Neural cell (in vitro differentiated cells): ENCODE measurements at regions not wholly inside any gene's neighbourhood (a gene's known extent, or its start where the extent isn't known, plus 50 kb on each side); places are given as distances from the start of the nearest gene placed in this dataset.

Source experiments
- H2AFZ ChIP-seq: fragments of 200-600, 300-800 bp; sonication (generic), shearing (Covaris generic); 2 replicates; pipeline ENCODE4 v1.6.0; 2014; ENCODE audit warnings: low read depth, mild to moderate bottlenecking, antibody characterized with exemption, low read length, moderate library complexity
- H3F3A ChIP-seq: fragments of 200-600 bp; shearing (Covaris generic); 2 replicates; pipeline ENCODE4 v1.6.1; 2016; ENCODE audit warnings: mild to moderate bottlenecking, moderate library complexity, mixed read lengths, antibody characterized with exemption, low read length; ENCODE audit not compliant: insufficient read depth, poor library complexity, severe bottlenecking
- H3K27ac ChIP-seq: fragments of 200-600, 300-800 bp; sonication (generic), shearing (Covaris generic); 2 replicates; pipeline ENCODE4 v1.5.1; 2014; ENCODE audit warnings: mild to moderate bottlenecking, low read length, moderate library complexity
- H3K27me3 ChIP-seq: fragments of 300-800, 200-600 bp; sonication (generic), shearing (Covaris generic); 2 replicates; pipeline ENCODE4 v1.6.0; 2014; ENCODE audit warnings: mild to moderate bottlenecking, low read depth, low read length, moderate library complexity; ENCODE audit not compliant: insufficient read depth
- H3K36me3 ChIP-seq: fragments of 300-800, 200-600 bp; sonication (generic), shearing (Covaris generic); 2 replicates; pipeline ENCODE4 v1.5.1; 2014; ENCODE audit warnings: mild to moderate bottlenecking, antibody characterized with exemption, low read length, moderate library complexity; ENCODE audit not compliant: insufficient read depth
- H3K4me2 ChIP-seq: fragments of 300-800, 200-600 bp; sonication (generic), shearing (Covaris generic); 2 replicates; pipeline ENCODE4 v1.6.0; 2014; ENCODE audit warnings: mild to moderate bottlenecking, low read length
- H3K4me3 ChIP-seq: fragments of 300-800, 200-600 bp; sonication (generic), shearing (Covaris generic); 2 replicates; pipeline ENCODE4 v1.5.1; 2014; ENCODE audit warnings: mild to moderate bottlenecking, low read length, moderate library complexity
- H3K79me2 ChIP-seq: fragments of 200-600 bp; shearing (Covaris generic); replicated peaks from 2 replicates; pipeline ENCODE4 v1.6.0; 2014; ENCODE audit warnings: mild to moderate bottlenecking, low read length, moderate library complexity; ENCODE audit not compliant: insufficient read depth
- H3K9ac ChIP-seq: fragments of 300-800, 200-600 bp; sonication (generic), shearing (Covaris generic); 2 replicates; pipeline ENCODE4 v1.6.1; 2016; ENCODE audit warnings: mild to moderate bottlenecking, low read length, mixed read lengths
- H3K9me2 ChIP-seq: fragments of 200-600 bp; shearing (Covaris generic); 2 replicates; pipeline ENCODE4 v1.6.1; 2016; ENCODE audit warnings: mild to moderate bottlenecking, low read length, mixed read lengths; ENCODE audit not compliant: insufficient read depth
- H3K9me3 ChIP-seq: fragments of 200-600, 300-800 bp; sonication (generic), shearing (Covaris generic); 2 replicates; pipeline ENCODE4 v1.6.1; 2016; ENCODE audit warnings: mild to moderate bottlenecking, mixed run types, low read length, moderate library complexity, mixed read lengths
- H4K20me1 ChIP-seq: fragments of 200-600 bp; shearing (Covaris generic); 2 replicates; pipeline ENCODE4 v1.6.1; 2016; ENCODE audit warnings: mild to moderate bottlenecking, mixed run types; ENCODE audit not compliant: insufficient read depth
- EP300 ChIP-seq: fragments of 450-650 bp; conservative IDR thresholded peaks from 2 replicates; pipeline ENCODE4 v1.6.1; 2014; ENCODE audit warnings: antibody characterized with exemption, mild to moderate bottlenecking, moderate library complexity; ENCODE audit not compliant: poor library complexity, severe bottlenecking
- EZH2 ChIP-seq: fragments of 200-600, 300-800 bp; shearing (Covaris generic), sonication (generic); IDR thresholded peaks from 2 replicates; pipeline ENCODE4 v1.6.1; 2014; ENCODE audit warnings: antibody characterized with exemption, low read length, borderline replicate concordance, mild to moderate bottlenecking; ENCODE audit not compliant: insufficient read depth, poor library complexity, severe bottlenecking
- MXI1 ChIP-seq: fragments of 450-650 bp; conservative IDR thresholded peaks from 2 replicates; pipeline ENCODE4 v1.6.1; 2014; ENCODE audit warnings: antibody characterized with exemption, mild to moderate bottlenecking; ENCODE audit not compliant: poor library complexity, severe bottlenecking
- POLR2AphosphoS5 ChIP-seq: IDR thresholded peaks from 2 replicates; pipeline ENCODE4 v1.6.1; 2012
- RAD21 ChIP-seq: fragments of 450-650 bp; conservative IDR thresholded peaks from 2 replicates; pipeline ENCODE4 v1.6.1; 2014; ENCODE audit warnings: antibody characterized with exemption, mild to moderate bottlenecking, moderate library complexity
- SMC3 ChIP-seq: fragments of 450-650 bp; conservative IDR thresholded peaks from 2 replicates; pipeline ENCODE4 v1.6.1; 2014; ENCODE audit warnings: antibody characterized with exemption, mild to moderate bottlenecking, moderate library complexity; ENCODE audit not compliant: poor library complexity
- TAF1 ChIP-seq: IDR thresholded peaks from 2 replicates; pipeline ENCODE4 v1.6.1; 2012; ENCODE audit warnings: low read depth
- TF ChIP-seq, protein P1 (sequence below): fragments of 450-650 bp; IDR thresholded peaks from 2 replicates; pipeline ENCODE4 v1.5.1; 2014; ENCODE audit warnings: antibody characterized with exemption, mild to moderate bottlenecking, moderate library complexity; ENCODE audit not compliant: poor library complexity, severe bottlenecking
- TF ChIP-seq, protein P2 (sequence below): IDR thresholded peaks from 2 replicates; pipeline ENCODE4 v1.6.1; 2012; ENCODE audit warnings: borderline replicate concordance

DNA sequence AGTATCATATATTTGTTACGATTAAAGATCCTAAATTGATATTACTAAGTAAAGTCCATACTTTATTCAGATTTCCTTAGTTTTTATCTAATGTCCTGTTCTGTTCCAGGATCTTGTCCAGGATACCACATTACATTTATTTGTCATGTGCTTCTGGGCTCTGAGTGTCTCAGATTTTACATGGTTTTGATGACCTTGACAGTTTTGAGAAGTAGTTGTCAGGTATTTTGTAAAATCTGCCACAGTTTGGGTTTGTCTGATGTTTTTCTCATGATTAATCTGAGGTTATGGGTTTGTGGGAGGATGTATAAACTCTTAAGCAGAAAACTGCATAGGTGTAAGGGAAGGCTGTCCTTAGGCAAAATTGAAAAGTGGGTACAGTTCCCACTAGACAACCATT is 109.9 kb upstream of the BMP5 start:
- Histone ChIP-seq H3K9me2 (no peaks in the 10 kb centered on the region), H2AFZ (no peak overlapping the region), H3K79me2 (no peaks in the 10 kb centered on the region), H3K9me3 (no peaks in the 10 kb centered on the region), H3K9ac (no peak overlapping the region), H3K4me3 (no peak overlapping the region), H3K27ac (no peak overlapping the region), H4K20me1 (no peaks in the 10 kb centered on the region), H3K4me2 (no peak overlapping the region), H3K27me3 (no peaks in the 10 kb centered on the region), H3F3A (no peaks in the 10 kb centered on the region), H3K36me3 (no peaks in the 10 kb centered on the region)
- TF ChIP-seq RAD21 = no peak
- no peak for TF ChIP-seq MXI1
- TF ChIP-seq EZH2 = no peak
- TF ChIP-seq EP300 = no peak
- TF ChIP-seq, protein P1, sequence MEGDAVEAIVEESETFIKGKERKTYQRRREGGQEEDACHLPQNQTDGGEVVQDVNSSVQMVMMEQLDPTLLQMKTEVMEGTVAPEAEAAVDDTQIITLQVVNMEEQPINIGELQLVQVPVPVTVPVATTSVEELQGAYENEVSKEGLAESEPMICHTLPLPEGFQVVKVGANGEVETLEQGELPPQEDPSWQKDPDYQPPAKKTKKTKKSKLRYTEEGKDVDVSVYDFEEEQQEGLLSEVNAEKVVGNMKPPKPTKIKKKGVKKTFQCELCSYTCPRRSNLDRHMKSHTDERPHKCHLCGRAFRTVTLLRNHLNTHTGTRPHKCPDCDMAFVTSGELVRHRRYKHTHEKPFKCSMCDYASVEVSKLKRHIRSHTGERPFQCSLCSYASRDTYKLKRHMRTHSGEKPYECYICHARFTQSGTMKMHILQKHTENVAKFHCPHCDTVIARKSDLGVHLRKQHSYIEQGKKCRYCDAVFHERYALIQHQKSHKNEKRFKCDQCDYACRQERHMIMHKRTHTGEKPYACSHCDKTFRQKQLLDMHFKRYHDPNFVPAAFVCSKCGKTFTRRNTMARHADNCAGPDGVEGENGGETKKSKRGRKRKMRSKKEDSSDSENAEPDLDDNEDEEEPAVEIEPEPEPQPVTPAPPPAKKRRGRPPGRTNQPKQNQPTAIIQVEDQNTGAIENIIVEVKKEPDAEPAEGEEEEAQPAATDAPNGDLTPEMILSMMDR = no peak
- no peak for TF ChIP-seq TAF1
- TF ChIP-seq POLR2AphosphoS5 = no peak

DNA sequence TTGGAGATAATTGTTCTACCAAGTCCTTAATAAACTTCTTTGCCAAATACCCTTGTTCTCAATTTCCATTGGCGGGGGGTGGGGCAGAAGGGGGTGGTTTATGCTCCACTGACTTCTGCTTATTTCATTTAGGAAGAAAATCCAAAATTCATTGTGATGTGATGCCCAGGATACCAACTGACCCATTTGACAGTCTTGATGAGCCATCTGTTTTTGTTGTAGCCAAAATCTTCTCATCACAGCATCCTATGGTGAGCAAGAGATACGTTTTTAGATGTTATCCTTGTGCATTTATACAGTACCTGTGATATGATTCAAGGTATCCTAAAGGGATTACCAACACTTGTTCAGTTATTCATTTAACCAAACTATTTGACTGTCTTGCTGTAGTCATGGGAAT is 108.5 kb upstream of the BMP5 start:
- no peaks in the 10 kb centered on the region for H3K36me3 ChIP-seq
- no peaks in the 10 kb centered on the region for H3K79me2 ChIP-seq
- H2AFZ ChIP-seq = no peak overlapping the region
- no peaks in the 10 kb centered on the region for H3K9me2 ChIP-seq
- no peak overlapping the region for H3K9ac ChIP-seq
- TF ChIP-seq EP300 (no peak), RAD21 (no peak), POLR2AphosphoS5 (no peak), SMC3 (no peak), MXI1 (no peak), TAF1 (no peak), EZH2 (no peak)
- TF ChIP-seq, protein P1 = no peak
- TF ChIP-seq, protein P2, sequence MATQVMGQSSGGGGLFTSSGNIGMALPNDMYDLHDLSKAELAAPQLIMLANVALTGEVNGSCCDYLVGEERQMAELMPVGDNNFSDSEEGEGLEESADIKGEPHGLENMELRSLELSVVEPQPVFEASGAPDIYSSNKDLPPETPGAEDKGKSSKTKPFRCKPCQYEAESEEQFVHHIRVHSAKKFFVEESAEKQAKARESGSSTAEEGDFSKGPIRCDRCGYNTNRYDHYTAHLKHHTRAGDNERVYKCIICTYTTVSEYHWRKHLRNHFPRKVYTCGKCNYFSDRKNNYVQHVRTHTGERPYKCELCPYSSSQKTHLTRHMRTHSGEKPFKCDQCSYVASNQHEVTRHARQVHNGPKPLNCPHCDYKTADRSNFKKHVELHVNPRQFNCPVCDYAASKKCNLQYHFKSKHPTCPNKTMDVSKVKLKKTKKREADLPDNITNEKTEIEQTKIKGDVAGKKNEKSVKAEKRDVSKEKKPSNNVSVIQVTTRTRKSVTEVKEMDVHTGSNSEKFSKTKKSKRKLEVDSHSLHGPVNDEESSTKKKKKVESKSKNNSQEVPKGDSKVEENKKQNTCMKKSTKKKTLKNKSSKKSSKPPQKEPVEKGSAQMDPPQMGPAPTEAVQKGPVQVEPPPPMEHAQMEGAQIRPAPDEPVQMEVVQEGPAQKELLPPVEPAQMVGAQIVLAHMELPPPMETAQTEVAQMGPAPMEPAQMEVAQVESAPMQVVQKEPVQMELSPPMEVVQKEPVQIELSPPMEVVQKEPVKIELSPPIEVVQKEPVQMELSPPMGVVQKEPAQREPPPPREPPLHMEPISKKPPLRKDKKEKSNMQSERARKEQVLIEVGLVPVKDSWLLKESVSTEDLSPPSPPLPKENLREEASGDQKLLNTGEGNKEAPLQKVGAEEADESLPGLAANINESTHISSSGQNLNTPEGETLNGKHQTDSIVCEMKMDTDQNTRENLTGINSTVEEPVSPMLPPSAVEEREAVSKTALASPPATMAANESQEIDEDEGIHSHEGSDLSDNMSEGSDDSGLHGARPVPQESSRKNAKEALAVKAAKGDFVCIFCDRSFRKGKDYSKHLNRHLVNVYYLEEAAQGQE = no peak
- no peaks in the 10 kb centered on the region for H3K9me3 ChIP-seq
- H3K4me3 ChIP-seq = no peak overlapping the region
- no peak overlapping the region for H3K27ac ChIP-seq
- no peaks in the 10 kb centered on the region for H4K20me1 ChIP-seq
- H3K27me3 ChIP-seq = no peaks in the 10 kb centered on the region
- no peaks in the 10 kb centered on the region for H3F3A ChIP-seq
- H3K4me2 ChIP-seq = no peak overlapping the region
